Panc1 (cell line): ENCODE measurements at regions not wholly inside any gene's neighbourhood (a gene's known extent, or its start where the extent isn't known, plus 50 kb on each side); places are given as distances from the start of the nearest gene placed in this dataset.

Experiments used
- ATAC-seq: fragments of 200-7000 bp; cut with Tn5 transposase; 2 replicates; pipeline ENCODE4 v1.9.1; 2020; ENCODE audit warnings: mild to moderate bottlenecking, moderate library complexity
- BruUV-seq: library from RNA; stranded (reverse); fragments of 400-500 nt; replicated peaks from 2 replicates; lab custom pipeline; 2021; lab: Mats Ljungman, UMichigan
- CTCF ChIA-PET: fragments of 300-600 bp; sonication (Branson Sonifier 250); formaldehyde crosslinking; loops from one replicate; lab custom pipeline; 2022; ENCODE audit warnings: antibody characterized with exemption; lab: Charles Lee
- POLR2A ChIA-PET: fragments of 300-600 bp; sonication (Branson Sonifier 250); formaldehyde crosslinking; loops from one replicate; lab custom pipeline; 2022; ENCODE audit warnings: antibody characterized with exemption; lab: Charles Lee
- DNase-seq: peaks from one replicate; pipeline ENCODE4 v3.0.0-alpha.2; 2010; ENCODE audit warnings: low read depth, low spot score
- H3K27ac ChIP-seq: 2 replicates; pipeline ENCODE4 v1.5.1; 2011; ENCODE audit warnings: mild to moderate bottlenecking, low read length, inconsistent platforms
- H3K27me3 ChIP-seq: fragments of 200-500 bp; sonication (Bioruptor generic); 2 replicates; pipeline ENCODE4 v1.6.0; 2014; ENCODE audit warnings: low read length, inconsistent platforms; ENCODE audit not compliant: control insufficient read depth, insufficient read depth
- H3K36me3 ChIP-seq: fragments of 200-500 bp; sonication (Bioruptor generic); 2 replicates; pipeline ENCODE4 v1.5.1; 2014; ENCODE audit warnings: inconsistent platforms, mild to moderate bottlenecking, low read length, moderate library complexity; ENCODE audit not compliant: control insufficient read depth, insufficient read depth
- H3K4me1 ChIP-seq: 2 replicates; pipeline ENCODE4 v1.5.1; 2011; ENCODE audit warnings: inconsistent platforms, mild to moderate bottlenecking, low read length, moderate library complexity; ENCODE audit not compliant: control insufficient read depth, insufficient read depth
- H3K4me3 ChIP-seq, 2 experiments: 2 replicates each; pipeline ENCODE4 v1.5.1; 2011 to 2012; ENCODE audit warnings: low read depth in 2 of 2, low read length in 2 of 2, mild to moderate bottlenecking in 2 of 2, inconsistent platforms in 1 of 2, moderate library complexity in 1 of 2
- H3K9me3 ChIP-seq: fragments of 200-500 bp; sonication (Bioruptor generic); 2 replicates; pipeline ENCODE4 v1.5.1; 2014; ENCODE audit warnings: low read depth, mild to moderate bottlenecking, inconsistent platforms, low read length, moderate library complexity; ENCODE audit not compliant: control insufficient read depth, insufficient read depth
- POLR2AphosphoS5 ChIP-seq: IDR thresholded peaks from 2 replicates; pipeline ENCODE4 v1.6.1; 2012; ENCODE audit warnings: mild to moderate bottlenecking, low read depth, low read length, moderate library complexity
- SIN3A ChIP-seq: IDR thresholded peaks from 2 replicates; pipeline ENCODE4 v1.6.1; 2012; ENCODE audit warnings: low read depth, mild to moderate bottlenecking, low read length, moderate library complexity, borderline replicate concordance; ENCODE audit not compliant: insufficient read depth
- TCF7L2 ChIP-seq: IDR thresholded peaks from 2 replicates; pipeline ENCODE4 v1.6.1; 2011; ENCODE audit warnings: mild to moderate bottlenecking, low read depth, low read length, inconsistent platforms
- in situ Hi-C: cut with HindIII; loops from 2 replicates; pipeline ENCODE4 v1.10.0; 2016; ENCODE audit warnings: low sequenced_read_pairs, low pct_unique_long_range_greater_than_20kb
- intact Hi-C: fragments of 100-400 bp; cut with micrococcal nuclease; formaldehyde crosslinking; loops from one replicate; pipeline ENCODE4 v1.10.0; 2022; ENCODE audit not compliant: unreplicated experiment
- TF ChIP-seq, protein P1 (sequence below), 2 experiments: IDR thresholded peaks; 2 replicates each; pipeline ENCODE4 v1.6.1; 2011 to 2012; ENCODE audit warnings: low read depth in 2 of 2, control low read depth in 1 of 2, low read length in 1 of 2, mild to moderate bottlenecking in 1 of 2, moderate library complexity in 1 of 2; ENCODE audit not compliant: insufficient read depth in 1 of 2
- TF ChIP-seq, protein P2 (sequence below): fragments of 450-650 bp; IDR thresholded peaks from 2 replicates; pipeline ENCODE4 v1.5.1; 2017; ENCODE audit warnings: mild to moderate bottlenecking

DNA sequence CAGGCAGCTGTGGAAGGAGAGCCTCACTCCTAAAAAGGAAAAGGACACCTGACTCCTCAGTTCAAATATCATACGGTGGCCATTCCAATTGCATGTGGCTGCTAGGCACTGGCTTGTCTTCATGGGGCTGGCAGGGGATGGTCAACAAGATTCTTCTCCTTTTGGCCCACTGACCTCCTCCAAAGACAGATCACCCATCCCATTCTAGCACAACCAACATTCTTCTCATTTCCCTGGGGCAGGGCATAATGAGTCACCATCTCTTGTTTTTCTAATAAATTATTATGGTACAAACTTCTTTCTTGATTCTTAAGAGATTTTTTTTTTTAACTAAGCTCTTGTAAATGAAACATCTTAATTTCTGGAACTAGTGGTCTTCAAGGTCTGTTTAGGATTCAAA is 136.7 kb upstream of the NBEA start:
- Histone ChIP-seq H3K36me3 (no peaks in the 10 kb centered on the region), H3K27me3 (no peaks in the 10 kb centered on the region), H3K4me1 (no peaks in the 10 kb centered on the region), H3K4me3 (no peak overlapping the region), H3K9me3 (no peaks in the 10 kb centered on the region), H3K27ac (no peak overlapping the region)
- no peak for ATAC-seq
- no TSS peak for BruUV-seq
- in situ Hi-C loops (no loop called here), intact Hi-C loops (no loop called here)
- CTCF ChIA-PET = no interaction called here
- POLR2A ChIA-PET = no interaction called here
- no peak for TF ChIP-seq TCF7L2
- TF ChIP-seq, protein P1, sequence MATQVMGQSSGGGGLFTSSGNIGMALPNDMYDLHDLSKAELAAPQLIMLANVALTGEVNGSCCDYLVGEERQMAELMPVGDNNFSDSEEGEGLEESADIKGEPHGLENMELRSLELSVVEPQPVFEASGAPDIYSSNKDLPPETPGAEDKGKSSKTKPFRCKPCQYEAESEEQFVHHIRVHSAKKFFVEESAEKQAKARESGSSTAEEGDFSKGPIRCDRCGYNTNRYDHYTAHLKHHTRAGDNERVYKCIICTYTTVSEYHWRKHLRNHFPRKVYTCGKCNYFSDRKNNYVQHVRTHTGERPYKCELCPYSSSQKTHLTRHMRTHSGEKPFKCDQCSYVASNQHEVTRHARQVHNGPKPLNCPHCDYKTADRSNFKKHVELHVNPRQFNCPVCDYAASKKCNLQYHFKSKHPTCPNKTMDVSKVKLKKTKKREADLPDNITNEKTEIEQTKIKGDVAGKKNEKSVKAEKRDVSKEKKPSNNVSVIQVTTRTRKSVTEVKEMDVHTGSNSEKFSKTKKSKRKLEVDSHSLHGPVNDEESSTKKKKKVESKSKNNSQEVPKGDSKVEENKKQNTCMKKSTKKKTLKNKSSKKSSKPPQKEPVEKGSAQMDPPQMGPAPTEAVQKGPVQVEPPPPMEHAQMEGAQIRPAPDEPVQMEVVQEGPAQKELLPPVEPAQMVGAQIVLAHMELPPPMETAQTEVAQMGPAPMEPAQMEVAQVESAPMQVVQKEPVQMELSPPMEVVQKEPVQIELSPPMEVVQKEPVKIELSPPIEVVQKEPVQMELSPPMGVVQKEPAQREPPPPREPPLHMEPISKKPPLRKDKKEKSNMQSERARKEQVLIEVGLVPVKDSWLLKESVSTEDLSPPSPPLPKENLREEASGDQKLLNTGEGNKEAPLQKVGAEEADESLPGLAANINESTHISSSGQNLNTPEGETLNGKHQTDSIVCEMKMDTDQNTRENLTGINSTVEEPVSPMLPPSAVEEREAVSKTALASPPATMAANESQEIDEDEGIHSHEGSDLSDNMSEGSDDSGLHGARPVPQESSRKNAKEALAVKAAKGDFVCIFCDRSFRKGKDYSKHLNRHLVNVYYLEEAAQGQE (IDR thresholded peaks at IDR 0.05; ENCODE audit: insufficient read depth in 1 of 2, low read depth in 2 of 2, low read length in 1 of 2) = no peak
- TF ChIP-seq SIN3A = no peak
- TF ChIP-seq, protein P2, sequence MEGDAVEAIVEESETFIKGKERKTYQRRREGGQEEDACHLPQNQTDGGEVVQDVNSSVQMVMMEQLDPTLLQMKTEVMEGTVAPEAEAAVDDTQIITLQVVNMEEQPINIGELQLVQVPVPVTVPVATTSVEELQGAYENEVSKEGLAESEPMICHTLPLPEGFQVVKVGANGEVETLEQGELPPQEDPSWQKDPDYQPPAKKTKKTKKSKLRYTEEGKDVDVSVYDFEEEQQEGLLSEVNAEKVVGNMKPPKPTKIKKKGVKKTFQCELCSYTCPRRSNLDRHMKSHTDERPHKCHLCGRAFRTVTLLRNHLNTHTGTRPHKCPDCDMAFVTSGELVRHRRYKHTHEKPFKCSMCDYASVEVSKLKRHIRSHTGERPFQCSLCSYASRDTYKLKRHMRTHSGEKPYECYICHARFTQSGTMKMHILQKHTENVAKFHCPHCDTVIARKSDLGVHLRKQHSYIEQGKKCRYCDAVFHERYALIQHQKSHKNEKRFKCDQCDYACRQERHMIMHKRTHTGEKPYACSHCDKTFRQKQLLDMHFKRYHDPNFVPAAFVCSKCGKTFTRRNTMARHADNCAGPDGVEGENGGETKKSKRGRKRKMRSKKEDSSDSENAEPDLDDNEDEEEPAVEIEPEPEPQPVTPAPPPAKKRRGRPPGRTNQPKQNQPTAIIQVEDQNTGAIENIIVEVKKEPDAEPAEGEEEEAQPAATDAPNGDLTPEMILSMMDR = no peak
- no peak for TF ChIP-seq POLR2AphosphoS5
- no peak for DNase-seq

DNA sequence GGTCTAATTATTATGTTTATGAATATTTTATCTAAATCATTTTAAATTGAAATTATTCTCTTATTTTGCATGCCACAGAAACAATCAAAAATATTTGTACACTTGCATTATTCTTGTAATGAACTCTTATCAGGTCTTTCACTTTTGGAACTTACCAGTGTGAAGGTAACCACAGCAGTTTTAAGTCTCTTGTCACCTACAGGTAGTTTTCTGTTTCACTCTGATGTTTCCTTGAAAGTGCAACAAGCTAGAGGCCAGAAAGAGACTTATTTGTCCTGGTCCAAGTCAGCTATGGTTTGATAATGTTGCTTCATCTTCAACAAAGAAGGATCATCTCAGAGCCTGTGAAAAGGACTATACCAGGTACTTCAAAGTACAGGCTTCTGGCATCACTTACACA is 133.4 kb upstream of the NBEA start:
- ChIA-PET POLR2A (no interaction called here), CTCF (no interaction called here)
- DNase-seq (no peak), ATAC-seq (no peak)
- Histone ChIP-seq H3K9me3 (0 out of 2 replicates have a peak, but pooled peaks cover 3% of the 10 kb centered on the region), H3K4me3 (no peak overlapping the region), H3K36me3 (no peaks in the 10 kb centered on the region), H3K27me3 (no peaks in the 10 kb centered on the region), H3K27ac (no peak overlapping the region), H3K4me1 (no peaks in the 10 kb centered on the region)
- BruUV-seq = no TSS peak
- intact Hi-C loops = no loop called here
- in situ Hi-C loops = no loop called here
- TF ChIP-seq, protein P1 (IDR thresholded peaks at IDR 0.05; ENCODE audit: insufficient read depth in 1 of 2, low read depth in 2 of 2, low read length in 1 of 2) = no peak
- TF ChIP-seq SIN3A (no peak), POLR2AphosphoS5 (no peak), TCF7L2 (no peak)
- TF ChIP-seq, protein P2 = no peak
